Right renal cortex interstitium (tissue), 3 donors: ENCODE measurements at regions not wholly inside any gene's neighbourhood (a gene's known extent, or its start where the extent isn't known, plus 50 kb on each side); places are given as distances from the start of the nearest gene placed in this dataset.

ENCODE experiments used
- DNase-seq, 3 donors: peaks; one replicate each; pipeline ENCODE4 v3.0.0-alpha.2; 2013; ENCODE audit warnings: low read depth in 3 of 3, low spot score in 2 of 3

DNA sequence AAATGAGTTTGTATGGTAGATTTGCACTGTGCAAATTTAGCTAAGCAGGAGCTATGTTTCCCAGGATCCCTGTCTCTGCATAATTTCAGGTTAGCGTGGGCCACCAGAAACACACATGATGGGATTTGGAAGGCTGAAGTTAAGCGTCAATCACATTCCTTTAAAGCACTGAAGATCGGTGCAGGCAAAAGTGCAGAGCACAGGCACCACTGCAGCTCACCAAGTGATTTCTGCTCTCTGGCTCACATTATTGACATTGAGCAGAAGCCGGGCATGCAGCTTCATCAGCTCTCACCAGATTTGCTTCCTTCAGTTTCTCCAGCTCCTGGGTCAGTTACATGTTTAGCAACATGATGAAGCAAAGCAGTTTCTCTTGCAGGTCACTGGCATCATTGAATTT lies 256.4 kb upstream of the TGFBR2 start:
- no peak for DNase-seq

DNA sequence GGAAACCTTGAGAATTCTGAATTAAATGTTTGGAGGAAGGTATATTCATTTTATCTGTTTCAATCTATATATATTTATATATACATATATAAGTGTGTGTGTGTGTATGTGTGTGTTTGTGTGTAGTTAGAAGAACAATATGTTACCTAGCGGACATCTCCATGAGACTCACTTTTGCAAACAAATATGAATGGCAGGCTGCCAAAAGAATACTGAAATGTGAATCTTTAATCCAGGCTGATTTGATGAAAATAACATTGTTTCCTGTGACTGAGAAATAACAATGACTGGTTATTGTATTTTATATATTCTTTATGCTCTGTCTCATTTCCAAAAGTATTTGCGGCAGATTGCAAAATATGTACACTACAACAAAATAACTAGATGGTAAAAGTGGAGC lies 255.5 kb upstream of the TGFBR2 start:
- no peak for DNase-seq

DNA sequence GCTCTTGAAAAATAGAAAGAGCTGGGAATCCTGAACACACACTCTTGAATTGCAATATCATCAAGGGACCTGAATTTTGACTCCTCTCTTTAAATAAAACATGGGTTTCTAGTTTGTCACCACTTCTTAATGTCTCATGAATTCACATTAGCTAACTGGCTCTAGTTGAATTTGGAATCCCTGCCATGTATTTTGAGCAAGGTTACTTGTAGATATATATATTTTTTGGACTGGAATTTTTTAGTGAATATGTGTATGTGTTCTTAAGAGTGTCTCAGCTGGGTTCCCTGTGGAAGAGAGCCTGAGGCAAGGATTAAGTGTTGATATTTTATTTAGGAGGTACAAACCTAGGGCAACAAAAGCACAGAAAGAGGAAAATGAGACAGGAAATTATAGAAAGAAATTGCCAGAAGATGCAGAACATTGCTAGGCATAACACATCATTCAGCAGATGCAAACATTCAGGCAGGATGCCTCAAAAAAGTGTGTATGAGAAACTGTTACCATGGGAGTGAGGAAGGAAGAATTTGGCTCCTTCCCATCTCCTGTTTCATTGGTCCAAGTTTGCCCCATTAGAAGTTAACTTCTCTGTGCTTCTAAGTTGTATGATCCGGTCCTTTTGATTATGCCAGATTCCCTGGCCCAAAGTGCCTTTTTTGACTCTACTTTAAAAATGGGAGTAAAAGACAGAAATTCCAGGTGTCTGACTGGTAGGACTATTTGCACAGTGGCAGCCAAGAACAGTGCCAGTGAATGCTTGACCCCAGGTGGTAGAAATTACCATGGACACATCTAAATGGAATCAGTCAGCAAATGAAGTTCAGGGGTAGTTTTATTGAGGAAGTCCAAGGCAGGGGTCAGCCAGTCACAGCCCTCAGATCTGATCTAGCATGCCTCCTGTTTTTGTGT lies 253.7 kb upstream of the TGFBR2 start:
- DNase-seq: no peak

DNA sequence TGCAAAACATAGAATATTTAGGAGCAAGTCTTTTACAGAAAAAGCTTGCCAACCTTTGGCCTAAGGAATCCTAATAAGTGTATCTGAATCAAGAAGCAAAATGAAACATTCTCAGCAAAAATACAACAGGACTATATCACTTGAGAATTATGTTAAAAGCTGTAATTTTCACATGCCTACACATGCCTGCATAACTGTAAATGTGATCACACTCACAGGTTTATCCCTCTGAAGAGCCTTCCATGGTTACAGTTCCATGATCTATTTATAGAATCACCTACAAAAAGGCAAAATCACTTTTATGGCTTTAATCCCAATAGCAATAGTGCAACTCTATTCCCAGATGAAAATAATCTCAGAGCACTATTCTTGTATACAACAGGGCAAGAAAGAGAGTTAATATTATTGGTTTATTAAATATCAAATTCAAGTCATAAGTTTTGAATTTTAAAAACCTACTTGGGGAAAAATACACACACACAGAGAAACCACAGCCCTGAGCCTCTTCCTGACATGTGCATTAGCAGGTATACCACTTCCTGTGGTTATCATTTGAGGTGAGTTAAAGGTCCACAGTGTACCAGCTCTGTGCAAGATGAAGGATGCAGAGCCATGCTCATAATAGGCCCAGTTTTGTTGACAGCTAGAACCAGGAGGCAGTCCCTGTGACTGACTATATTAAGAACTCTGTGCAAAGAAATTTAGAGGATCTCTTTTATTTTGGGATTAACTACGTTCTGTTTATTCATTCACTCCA lies 252.5 kb upstream of the TGFBR2 start:
- no peak for DNase-seq

DNA sequence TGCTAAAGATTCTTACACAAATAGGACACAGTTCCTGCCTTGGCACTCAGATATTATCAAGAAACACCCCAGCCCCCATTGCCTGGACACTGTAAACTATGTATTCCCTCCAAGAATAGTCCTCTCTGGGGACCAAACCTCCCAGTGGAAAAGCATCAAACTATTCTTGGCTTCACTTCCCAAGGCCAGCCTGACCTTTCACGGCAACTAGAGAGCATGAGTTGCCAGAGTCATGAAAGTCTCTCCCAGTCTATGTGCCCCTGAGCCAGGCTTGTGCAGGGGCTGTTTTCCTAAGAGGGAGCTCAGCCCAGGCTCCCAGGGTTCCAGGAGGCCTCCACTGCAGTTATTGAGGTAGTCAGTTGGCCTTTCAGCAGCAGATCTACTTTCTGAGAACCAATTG lies 251.9 kb upstream of the TGFBR2 start:
- DNase-seq: no peak

DNA sequence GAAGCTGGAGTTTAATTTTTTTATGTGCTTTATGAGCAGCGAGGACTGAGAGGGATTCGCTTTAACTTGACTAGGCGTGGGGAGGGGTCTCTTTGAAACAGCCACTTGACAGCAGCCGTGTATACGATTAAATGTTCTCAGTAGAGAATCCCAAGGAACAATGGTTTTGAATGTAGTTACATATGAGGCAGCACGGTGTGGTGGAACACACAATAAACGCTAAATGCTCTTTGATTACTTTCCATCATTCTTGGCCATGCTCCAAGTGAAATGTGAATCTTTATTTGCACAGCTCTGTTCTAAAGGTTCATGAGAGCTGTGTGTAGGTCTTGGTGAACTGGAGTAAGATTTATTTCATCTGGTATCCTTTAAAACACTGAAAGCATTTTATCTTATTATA lies 251.4 kb upstream of the TGFBR2 start:
- no peak for DNase-seq

DNA sequence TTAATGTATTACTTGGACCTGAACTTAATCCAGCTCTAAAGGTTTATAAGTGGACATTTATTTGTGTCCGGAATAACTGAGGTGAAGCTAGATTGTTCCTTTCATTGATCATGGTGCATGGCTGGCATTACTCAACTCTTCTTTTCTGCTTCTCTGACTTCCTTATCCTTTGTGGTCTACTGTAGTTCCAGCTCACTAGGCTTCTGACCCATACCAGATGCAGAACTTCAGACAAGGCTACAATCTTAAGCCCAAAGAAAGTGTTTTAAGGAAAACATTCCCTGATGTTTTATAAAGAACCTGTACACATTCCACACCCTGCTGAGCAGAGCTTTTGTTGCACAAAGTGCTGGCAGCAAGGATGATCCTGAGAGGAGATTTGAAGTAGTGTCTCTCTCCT lies 250.8 kb upstream of the TGFBR2 start:
- DNase-seq: no peak

DNA sequence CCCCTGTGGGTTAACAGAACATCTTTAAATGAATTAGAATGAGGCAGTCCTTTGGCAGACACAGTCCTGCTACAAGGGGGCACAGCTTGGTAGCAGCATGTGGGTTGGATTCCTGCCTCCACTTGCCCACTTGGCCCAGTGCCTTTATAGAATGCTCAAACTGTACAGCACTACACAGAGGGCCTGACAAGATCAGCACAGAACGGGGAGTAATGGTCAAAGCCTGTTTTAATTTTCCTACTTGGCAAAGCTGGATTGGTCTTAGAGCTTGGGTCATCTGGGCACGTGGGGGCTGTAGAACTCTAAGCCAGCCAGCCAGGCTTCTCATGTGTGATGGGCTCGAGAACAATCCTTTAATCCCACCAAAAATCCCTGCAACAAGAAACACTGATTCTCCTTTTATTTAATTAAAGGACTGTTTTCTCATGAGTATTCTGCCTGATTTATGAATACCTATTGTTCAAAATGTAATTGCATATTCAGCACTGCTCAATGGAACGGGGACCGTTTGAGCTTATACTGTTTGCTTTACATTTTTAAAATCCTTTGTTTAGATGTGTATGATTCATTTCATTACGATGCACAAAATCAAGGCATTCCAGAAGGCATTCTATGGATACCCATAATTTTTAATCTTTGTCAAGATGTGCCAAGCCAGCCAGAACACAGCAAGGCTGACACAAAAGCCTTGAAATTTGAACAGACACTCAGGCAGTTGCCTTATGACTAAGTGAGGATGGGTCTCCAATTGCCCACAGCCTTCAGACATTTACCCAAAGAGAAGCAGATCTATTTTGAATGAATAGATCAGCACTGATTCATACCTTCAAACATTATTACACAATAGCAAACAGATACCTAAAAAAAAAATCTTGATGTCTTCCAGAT lies 249.3 kb upstream of the TGFBR2 start:
- DNase-seq: no peak

DNA sequence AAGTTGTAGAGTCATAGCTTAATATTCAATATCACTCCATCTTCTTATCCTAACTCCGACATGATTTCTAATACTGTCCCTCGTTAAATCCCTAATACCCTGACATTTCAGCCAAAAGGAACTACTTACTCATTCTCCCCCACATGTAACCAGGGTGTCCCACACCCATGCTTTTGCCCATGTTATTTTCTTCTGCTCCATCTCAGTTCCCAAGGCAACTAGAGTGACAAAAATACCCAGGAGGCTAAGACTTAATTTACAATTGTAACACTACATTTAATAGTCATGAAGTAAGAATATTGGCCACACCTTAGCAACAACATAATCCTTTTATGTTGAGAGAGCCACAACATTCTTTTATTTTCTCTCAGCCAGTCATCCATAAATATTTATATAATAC lies 248.5 kb upstream of the TGFBR2 start:
- no peak for DNase-seq

DNA sequence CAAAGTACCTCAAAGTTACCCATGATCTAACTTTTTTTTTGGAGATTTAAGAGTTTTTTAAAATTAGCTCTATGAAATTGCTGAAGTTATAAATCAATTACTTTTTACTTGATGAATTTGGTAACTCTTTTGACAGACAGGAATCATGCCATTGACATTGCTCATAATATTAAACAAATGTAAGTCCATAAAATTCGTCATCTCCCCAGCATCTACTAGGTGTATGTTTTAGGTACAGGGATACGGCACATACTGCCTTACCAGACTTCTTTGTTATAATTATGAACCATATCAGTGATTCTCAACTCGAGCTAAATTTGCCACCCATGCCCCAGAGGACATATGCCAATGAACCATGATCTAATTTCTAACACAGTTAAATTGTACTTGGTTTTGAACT lies 247.5 kb upstream of the TGFBR2 start:
- no peak for DNase-seq

DNA sequence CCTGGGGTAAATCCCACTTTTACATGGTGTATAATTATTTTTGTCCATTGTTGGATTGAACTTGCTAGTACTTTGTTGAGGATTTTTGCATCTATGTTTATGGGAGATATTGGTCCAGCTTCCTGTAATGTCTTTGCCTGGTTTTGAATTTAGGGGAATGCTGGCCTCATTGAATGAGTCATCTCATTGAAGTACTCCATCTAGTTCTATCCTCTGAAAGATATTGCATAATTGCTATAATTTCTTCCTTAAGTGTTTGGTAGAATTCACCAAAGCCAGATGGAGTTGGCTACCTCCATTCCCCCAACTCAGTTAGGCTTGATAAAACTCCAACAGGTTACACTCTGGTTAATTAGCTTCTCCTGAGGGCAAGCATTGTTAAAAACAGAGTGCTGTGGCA lies 237.4 kb upstream of the TGFBR2 start:
- DNase-seq: no peak

DNA sequence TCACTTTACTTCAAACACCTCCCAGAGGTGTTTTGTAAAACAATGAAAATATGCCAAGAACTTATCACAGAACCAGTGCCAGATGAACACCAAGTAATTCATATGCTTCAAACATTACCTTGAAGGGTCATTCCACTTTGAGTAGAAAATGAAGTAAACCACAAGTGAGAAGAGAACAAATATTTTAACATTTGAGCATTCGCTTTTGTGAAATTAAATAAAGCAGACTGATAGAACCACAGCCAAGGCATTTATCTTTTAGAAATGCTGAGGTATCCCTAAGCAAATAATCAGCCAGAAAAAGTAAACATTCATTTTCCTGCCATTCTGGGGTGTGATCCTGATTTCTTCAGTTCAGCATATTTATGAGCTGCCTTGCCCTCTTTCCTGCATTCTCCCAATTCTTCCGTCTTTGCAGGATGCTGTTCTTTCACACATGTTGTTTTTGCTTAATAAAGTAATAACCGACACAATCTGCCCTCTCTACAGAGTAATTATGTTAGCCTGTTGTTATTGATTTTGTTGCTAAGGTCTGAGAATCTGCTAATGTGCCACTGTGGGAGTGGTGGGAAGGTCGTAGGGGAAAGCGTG lies 235.6 kb upstream of the TGFBR2 start:
- DNase-seq: no peak

DNA sequence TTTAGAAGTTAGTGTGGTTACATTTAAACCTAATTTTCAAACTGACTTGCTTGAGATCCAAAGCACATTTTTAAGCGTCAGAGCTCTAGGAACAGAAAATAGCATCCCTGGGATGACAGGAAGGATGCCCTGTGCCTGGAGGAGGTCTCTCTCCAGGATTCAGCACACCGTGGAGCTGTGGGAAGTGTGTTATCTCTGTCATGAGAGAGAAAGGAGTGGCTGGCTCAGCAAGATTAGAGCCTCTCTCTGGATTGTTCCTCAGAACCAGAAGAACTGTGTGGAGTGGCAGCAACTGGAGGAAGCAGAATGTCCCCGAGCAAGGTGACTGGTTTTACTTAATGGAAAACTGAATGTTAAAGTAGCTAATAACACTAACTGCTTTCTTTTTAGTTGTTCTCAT lies 233.6 kb upstream of the TGFBR2 start:
- DNase-seq: no peak

DNA sequence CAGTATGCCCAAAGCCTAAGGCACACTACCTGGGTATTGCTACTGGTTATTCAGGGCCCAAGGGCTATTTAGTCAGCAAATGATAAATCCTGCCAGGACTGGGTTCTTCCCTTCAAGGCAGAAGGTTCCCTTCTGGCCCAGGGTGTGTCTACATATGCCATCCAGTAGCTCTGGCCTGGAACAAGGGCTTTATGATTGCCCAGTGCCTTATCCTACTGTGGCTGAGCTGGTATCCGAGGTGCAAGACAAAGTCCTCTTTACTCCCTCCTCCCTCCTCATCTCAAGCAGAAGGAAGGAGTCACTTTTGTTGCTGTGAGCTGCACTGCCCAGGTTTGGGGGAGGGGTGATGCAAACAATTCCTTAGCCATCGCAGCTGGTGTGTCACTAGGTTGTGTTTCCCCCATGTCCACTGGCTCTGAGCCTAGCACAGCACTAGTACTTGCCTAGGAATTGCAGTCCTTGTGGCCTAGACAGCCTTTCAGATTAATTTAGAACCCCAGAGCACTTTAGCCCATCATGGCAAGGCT lies 221.8 kb upstream of the TGFBR2 start:
- DNase-seq: no peak

DNA sequence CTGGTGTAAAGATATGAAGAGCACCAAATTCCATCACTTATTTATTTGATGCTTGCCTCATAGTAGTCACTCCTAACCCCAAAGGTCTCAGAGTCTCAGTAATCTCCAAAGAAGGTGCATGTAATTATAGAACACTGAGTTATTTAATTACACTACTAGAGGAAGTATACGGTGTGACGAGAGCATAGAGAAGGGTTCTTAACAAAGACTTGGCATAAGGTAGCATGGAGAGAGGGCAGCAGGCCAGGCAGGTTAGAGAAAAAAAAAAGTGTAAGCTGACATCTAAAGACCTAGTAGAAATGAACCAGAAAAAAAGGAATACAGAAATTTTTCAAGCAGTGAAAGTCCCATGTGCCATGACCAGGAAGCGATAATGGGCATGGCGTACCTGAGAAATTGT lies 213.3 kb upstream of the TGFBR2 start:
- no peak for DNase-seq

DNA sequence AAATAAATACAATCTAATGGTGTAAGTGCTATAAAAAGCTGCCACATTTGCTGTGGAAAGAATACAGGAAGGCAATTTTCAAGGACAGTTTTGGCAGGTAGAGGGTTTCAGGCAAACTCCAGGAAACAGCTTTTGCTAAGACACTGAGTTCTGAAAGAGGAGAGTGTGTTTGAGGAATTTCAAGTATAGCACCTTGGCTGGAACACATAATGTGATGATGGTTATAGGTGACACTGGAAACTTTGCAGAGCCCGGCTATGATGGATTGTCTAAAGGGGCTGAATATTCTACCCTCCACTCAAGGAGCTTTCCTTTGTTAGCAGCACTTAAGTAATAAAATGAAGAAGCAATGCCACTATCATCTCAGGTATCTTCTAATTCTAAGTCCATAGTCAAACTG lies 209.4 kb upstream of the TGFBR2 start:
- DNase-seq: no peak

DNA sequence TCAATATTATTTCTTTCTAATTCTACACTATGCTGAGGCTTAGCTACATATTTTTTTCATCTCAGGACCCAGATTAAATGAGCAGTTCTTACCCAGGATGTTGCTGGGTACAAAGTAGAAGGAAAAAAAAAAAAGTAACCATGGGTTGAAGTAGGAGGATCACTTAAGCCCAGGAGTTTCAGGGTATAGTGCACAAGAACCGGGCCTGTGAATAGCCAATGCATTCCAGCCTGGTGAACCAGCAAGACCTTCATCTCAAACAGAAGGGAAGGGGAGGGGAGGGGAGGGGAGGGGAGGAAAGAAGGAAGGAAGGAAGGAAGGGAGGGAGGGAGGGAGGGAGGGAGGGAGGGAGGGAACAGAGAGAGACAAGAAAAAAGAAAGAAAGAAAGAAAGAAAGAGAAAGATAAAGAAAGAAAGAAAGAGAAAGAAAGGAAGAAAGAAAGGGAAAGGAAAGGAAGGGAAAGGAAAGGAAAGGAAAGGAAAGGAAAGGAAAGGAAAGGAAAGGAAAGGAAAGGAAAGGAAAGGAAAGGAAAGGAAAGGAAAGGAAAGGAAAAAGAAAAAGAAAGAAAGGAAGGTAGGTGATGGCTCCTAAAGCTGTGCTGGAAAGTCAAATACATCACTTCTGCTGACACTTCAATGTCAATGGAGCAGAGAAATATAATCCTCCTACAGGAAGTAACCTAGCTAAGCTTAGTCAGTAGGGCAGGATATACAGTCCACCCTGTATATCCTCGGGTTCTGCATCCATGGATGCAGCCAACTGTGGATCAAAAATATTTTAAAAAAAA lies 206.8 kb upstream of the TGFBR2 start:
- DNase-seq: no peak

DNA sequence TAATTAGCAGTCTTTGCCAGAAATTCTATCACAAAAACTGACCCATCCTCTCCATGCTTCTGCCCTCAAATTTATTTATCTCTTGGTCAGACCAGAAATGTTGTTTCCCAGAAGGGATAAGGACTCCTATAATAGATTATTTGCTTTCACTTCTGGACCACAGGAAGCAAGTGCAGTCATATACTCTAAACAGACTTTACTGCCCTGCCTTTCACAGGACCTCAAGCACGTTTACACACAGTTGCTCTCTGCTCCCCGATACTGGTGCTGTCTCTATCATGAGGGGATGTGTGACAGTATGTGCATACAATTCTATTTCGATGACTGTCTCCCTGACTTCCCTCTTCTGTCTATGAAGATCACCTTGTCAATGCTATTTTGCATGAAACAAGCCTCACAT lies 205.5 kb upstream of the TGFBR2 start:
- DNase-seq: no peak

DNA sequence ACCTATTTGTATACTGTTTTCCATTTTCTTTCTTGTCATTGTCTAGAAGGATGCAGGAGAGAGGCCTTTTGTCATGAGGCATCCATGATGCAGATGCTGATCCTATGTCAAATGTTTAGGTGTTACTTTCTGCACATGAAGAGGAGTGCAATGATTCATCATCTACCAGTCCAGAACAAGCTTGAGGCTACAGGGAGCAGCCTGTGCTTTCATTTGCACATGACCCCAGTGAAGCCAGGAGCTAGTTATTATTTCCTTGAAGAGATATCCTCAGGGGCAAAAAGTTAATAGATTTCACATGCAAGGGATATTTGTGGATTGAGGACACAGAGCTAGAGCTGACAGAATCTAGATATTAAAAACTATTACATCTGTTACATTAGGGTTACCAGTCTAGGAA lies 204.4 kb upstream of the TGFBR2 start:
- DNase-seq: no peak

DNA sequence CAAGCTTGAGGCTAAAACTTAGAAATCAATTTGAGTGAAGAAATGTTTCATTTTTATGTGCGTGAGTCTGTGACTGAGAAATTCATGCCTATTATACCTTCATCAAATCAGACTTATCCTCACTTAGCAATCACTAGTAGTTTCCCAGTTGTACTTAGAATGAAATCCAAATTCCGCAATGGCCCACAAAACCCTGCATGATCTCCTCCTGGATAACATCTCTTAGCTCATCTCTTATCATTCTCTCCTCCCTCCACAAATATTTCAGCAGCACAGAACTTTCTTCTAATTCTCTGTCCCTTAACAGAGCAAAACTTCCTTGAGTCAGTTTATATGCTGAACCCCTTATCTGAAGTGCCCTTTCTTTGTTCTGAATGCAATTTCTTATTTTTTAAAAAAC lies 198.8 kb upstream of the TGFBR2 start:
- DNase-seq: no peak
